ENCODE measurements at regions not wholly inside any gene's neighbourhood (a gene's known extent, or its start where the extent isn't known, plus 50 kb on each side); places are given as distances from the start of the nearest gene placed in this dataset.
"Not testable (repeated sequence)": the region's sequence is repeated elsewhere in the genome, so short reads cannot be mapped to it uniquely, and the experiment has no call there.

GRCh38 chr2:63737081-63737751 lies 104.5 kb upstream of the UGP2 start:
- Histone ChIP-seq H3K36me3 (ENCODE audit: insufficient read depth, low read length) (no peaks in the 10 kb centered on the region), H2AFZ (ENCODE audit: low read length) (no peak overlapping the region), H3K79me2 (ENCODE audit: insufficient read depth, low read depth, low read length) (no peaks in the 10 kb centered on the region), H4K20me1 (ENCODE audit: insufficient read depth, low read length) (no peaks in the 10 kb centered on the region), H3K9me2 (ENCODE audit: insufficient read depth, low read length) (no peaks in the 10 kb centered on the region), H3K9me3 (ENCODE audit: low read length) (no peaks in the 10 kb centered on the region), H3K4me3 (ENCODE audit: low read depth, low read length, poor library complexity, severe bottlenecking) (no peak overlapping the region), H3K27ac (ENCODE audit: low read depth, low read length, poor library complexity, severe bottlenecking) (no peak overlapping the region), H3K4me2 (ENCODE audit: low read length) (no peak overlapping the region), H3K4me1 (ENCODE audit: insufficient read depth, low read length, poor library complexity, severe bottlenecking) (peaks cover 14% of the 10 kb centered on the region)
- intact Hi-C loops (cut with micrococcal nuclease; ENCODE audit: unreplicated experiment): no loop called here
- DNase-seq (ENCODE audit: low spot score): no peak
- POLR2A ChIA-PET: interaction anchor here (0.6 kb wide), 2 partner anchors 122 to 358 kb away, joined by 3 to 5 read pairs; no protein-coding TSS in a partner anchor
- TF ChIP-seq CTCF (conservative IDR thresholded peaks at IDR 0.05; ENCODE audit: low read length) (no peak), EZH2phosphoT487 (IDR thresholded peaks at IDR 0.05; ENCODE audit: borderline replicate concordance, low read depth, low read length) (no peak)
- BruUV-seq (replicated peaks): no TSS peak
- CTCF ChIA-PET (ENCODE audit: unreplicated experiment): no interaction called here

GRCh38 chr2:63738019-63738418 lies 103.7 kb upstream of the UGP2 start:
- Histone ChIP-seq H3K4me1 (ENCODE audit: insufficient read depth, low read length, poor library complexity, severe bottlenecking) (peaks cover 14% of the 10 kb centered on the region), H3K9me2 (ENCODE audit: insufficient read depth, low read length) (no peaks in the 10 kb centered on the region), H3K79me2 (ENCODE audit: insufficient read depth, low read depth, low read length) (no peaks in the 10 kb centered on the region), H4K20me1 (ENCODE audit: insufficient read depth, low read length) (no peaks in the 10 kb centered on the region), H2AFZ (ENCODE audit: low read length) (no peak overlapping the region), H3K27ac (ENCODE audit: low read depth, low read length, poor library complexity, severe bottlenecking) (no peak overlapping the region), H3K4me2 (ENCODE audit: low read length) (no peak overlapping the region), H3K9me3 (ENCODE audit: low read length) (no peaks in the 10 kb centered on the region), H3K4me3 (ENCODE audit: low read depth, low read length, poor library complexity, severe bottlenecking) (no peak overlapping the region), H3K36me3 (ENCODE audit: insufficient read depth, low read length) (no peaks in the 10 kb centered on the region)
- BruUV-seq (replicated peaks): no TSS peak
- intact Hi-C loops (cut with micrococcal nuclease; ENCODE audit: unreplicated experiment): no loop called here
- ChIA-PET POLR2A (interaction anchor here (0.6 kb wide), 1 partner anchor 1405 kb away, joined by 3 read pairs; no protein-coding TSS in a partner anchor), CTCF (ENCODE audit: unreplicated experiment) (no interaction called here)
- TF ChIP-seq EZH2phosphoT487 (IDR thresholded peaks at IDR 0.05; ENCODE audit: borderline replicate concordance, low read depth, low read length) (no peak), CTCF (conservative IDR thresholded peaks at IDR 0.05; ENCODE audit: low read length) (no peak)
- no peak for DNase-seq (ENCODE audit: low spot score)

- CTCF ChIA-PET (ENCODE audit: unreplicated experiment); H3K27ac ChIP-seq (ENCODE audit: low read depth, low read length, poor library complexity, severe bottlenecking); H3K79me2 ChIP-seq (ENCODE audit: insufficient read depth, low read depth, low read length); H3K9me2 ChIP-seq (ENCODE audit: insufficient read depth, low read length); POLR2A ChIA-PET; H3K4me3 ChIP-seq (ENCODE audit: low read depth, low read length, poor library complexity, severe bottlenecking); H2AFZ ChIP-seq (ENCODE audit: low read length); BruUV-seq (replicated peaks); DNase-seq (ENCODE audit: low spot score); intact Hi-C loops (cut with micrococcal nuclease; ENCODE audit: unreplicated experiment); H4K20me1 ChIP-seq (ENCODE audit: insufficient read depth, low read length); H3K9me3 ChIP-seq (ENCODE audit: low read length); H3K36me3 ChIP-seq (ENCODE audit: insufficient read depth, low read length); H3K4me2 ChIP-seq (ENCODE audit: low read length): not testable (repeated sequence)
- peaks cover 14% of the 10 kb centered on the region for H3K4me1 ChIP-seq (ENCODE audit: insufficient read depth, low read length, poor library complexity, severe bottlenecking)
Measured at GRCh38 chr2:63739180-63739579, 102.5 kb upstream of the UGP2 start.

All from OCI-LY7 (cell line).